ENCODE measurements at regions not wholly inside any gene's neighbourhood (a gene's known extent, or its start where the extent isn't known, plus 50 kb on each side); places are given as distances from the start of the nearest gene placed in this dataset.

DNA sequence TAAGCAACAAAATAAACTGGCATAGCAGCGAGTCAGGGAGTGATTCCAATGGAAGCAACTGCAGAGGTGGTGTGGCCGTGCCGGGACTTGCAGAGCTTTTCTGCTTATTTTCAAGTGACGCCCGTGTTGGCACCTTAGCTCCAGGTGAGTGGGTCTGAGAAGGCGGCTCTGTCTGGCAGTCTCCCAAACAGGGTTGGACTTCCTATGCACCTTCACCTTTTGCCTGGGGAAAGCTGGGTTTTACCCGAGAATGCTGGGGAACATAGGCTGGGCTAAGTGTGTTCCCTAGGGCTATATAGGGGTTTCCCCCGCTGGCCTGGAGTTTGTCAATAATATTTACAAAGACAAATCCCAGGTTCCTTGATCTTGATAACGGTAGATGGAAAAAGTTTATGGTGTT lies 179.9 kb upstream of the TBL1XR1 start (continued):
- TF ChIP-seq, protein P1, sequence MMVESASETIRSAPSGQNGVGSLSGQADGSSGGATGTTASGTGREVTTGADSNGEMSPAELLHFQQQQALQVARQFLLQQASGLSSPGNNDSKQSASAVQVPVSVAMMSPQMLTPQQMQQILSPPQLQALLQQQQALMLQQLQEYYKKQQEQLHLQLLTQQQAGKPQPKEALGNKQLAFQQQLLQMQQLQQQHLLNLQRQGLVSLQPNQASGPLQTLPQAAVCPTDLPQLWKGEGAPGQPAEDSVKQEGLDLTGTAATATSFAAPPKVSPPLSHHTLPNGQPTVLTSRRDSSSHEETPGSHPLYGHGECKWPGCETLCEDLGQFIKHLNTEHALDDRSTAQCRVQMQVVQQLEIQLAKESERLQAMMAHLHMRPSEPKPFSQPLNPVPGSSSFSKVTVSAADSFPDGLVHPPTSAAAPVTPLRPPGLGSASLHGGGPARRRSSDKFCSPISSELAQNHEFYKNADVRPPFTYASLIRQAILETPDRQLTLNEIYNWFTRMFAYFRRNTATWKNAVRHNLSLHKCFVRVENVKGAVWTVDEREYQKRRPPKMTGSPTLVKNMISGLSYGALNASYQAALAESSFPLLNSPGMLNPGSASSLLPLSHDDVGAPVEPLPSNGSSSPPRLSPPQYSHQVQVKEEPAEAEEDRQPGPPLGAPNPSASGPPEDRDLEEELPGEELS (CRISPR knock-in tag; IDR thresholded peaks at IDR 0.05) = no peak
- TF ChIP-seq FOXP1 (CRISPR knock-in tag; IDR thresholded peaks at IDR 0.05; ENCODE audit: borderline replicate concordance) (no peak), GABPB1 (CRISPR knock-in tag; IDR thresholded peaks at IDR 0.05) (no peak), ATF1 (CRISPR knock-in tag; IDR thresholded peaks at IDR 0.05) (no peak)
- TF ChIP-seq, protein P2, sequence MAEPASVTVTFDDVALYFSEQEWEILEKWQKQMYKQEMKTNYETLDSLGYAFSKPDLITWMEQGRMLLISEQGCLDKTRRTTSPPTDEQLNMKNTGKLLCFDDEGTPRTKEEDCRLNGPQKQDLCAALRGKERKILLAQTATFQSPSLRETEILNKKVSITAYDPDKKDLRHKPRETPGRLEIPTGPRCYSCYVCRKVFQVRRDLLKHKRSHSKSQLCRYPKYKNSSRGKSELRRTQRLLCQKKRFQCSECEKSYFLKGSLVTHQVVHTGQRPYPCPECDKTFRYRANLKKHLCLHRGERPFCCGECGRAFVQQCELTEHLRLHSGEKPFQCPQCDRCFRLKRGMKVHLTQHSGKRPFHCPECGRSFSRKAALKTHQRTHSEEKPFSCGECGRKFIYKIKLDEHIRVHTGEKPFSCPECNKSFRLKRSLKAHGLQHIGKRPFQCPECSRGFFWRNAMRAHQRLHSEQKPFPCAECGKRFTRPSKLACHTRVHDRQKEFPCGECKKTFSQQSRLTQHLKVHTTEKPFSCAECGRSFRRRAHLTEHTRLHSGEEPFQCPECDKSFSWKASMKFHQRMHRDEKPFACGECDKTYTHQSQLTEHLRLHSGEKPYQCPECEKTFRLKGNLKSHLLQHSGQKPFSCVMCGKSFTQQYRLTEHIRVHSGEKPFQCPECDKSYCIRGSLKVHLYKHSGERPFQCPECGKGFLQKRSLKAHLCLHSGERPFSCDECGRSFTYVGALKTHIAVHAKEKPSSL (CRISPR knock-in tag; conservative IDR thresholded peaks at IDR 0.05) = no peak
- TF ChIP-seq, protein P3, sequence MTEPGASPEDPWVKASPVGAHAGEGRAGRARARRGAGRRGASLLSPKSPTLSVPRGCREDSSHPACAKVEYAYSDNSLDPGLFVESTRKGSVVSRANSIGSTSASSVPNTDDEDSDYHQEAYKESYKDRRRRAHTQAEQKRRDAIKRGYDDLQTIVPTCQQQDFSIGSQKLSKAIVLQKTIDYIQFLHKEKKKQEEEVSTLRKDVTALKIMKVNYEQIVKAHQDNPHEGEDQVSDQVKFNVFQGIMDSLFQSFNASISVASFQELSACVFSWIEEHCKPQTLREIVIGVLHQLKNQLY (CRISPR knock-in tag; IDR thresholded peaks at IDR 0.05) = no peak

DNA sequence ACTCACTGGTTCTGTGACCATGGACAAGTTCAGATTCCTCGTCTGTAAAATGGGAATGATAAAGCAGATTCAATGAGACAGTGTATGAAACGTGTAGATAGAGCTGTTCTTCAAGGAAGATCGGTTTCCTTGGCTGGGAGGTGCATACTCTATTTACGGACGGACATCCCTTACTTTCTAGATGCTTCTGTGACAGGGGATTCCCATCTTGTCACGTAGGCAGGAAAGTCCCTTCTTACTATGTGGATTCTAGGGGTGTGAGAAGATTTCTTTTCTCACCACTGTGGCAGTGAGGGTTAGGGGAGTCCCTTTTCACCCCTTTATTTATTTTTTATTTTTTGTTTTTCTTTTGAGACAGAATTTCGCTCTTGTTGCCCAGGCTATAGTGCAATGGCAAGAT lies 180.9 kb upstream of the TBL1XR1 start:
- CTCF ChIA-PET = no interaction called here
- H3K4me1 Mint-ChIP-seq = no peaks in the 10 kb centered on the region
- no peak for ATAC-seq

DNA sequence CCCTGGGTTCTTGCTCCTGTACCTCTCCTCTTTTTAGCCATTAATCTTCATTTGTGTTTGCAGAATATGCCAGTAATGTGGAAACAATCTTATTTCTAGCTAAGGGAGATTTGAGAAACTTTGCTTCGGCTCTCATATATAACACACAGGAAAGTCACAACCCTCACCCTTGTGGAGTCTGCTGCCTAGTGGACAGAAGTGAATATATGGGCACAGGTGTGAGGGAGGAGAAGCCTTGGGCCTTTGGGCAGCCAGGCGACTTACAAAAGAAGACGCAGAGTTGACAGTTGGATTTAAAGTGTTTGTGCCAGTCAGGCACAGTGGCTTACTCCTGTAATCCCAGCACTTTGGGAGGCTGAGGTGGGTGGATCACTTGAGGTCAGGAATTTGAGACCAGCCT lies 181.8 kb upstream of the TBL1XR1 start:
- ATAC-seq (peak; percentile 43; the same call in 1 of the 2 replicates), DNase-seq (ENCODE audit: low spot score) (no peak)
- no peak overlapping the region for H3K27ac Mint-ChIP-seq
- POLR2A ChIA-PET = no interaction called here
- peaks cover 3% of the 10 kb centered on the region for H3K36me3 Mint-ChIP-seq
- no peak for TF ChIP-seq CREM (CRISPR knock-in tag; IDR thresholded peaks at IDR 0.05)
- TF ChIP-seq GABPB1 (CRISPR knock-in tag; IDR thresholded peaks at IDR 0.05) = no peak
- TF ChIP-seq, protein P4, sequence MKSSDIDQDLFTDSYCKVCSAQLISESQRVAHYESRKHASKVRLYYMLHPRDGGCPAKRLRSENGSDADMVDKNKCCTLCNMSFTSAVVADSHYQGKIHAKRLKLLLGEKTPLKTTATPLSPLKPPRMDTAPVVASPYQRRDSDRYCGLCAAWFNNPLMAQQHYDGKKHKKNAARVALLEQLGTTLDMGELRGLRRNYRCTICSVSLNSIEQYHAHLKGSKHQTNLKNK (CRISPR knock-in tag; IDR thresholded peaks at IDR 0.05) = no peak
- TF ChIP-seq, protein P5, sequence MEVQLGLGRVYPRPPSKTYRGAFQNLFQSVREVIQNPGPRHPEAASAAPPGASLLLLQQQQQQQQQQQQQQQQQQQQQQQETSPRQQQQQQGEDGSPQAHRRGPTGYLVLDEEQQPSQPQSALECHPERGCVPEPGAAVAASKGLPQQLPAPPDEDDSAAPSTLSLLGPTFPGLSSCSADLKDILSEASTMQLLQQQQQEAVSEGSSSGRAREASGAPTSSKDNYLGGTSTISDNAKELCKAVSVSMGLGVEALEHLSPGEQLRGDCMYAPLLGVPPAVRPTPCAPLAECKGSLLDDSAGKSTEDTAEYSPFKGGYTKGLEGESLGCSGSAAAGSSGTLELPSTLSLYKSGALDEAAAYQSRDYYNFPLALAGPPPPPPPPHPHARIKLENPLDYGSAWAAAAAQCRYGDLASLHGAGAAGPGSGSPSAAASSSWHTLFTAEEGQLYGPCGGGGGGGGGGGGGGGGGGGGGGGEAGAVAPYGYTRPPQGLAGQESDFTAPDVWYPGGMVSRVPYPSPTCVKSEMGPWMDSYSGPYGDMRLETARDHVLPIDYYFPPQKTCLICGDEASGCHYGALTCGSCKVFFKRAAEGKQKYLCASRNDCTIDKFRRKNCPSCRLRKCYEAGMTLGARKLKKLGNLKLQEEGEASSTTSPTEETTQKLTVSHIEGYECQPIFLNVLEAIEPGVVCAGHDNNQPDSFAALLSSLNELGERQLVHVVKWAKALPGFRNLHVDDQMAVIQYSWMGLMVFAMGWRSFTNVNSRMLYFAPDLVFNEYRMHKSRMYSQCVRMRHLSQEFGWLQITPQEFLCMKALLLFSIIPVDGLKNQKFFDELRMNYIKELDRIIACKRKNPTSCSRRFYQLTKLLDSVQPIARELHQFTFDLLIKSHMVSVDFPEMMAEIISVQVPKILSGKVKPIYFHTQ (CRISPR knock-in tag; IDR thresholded peaks at IDR 0.05) = no peak
- TF ChIP-seq MXD4 (CRISPR knock-in tag; IDR thresholded peaks at IDR 0.05; ENCODE audit: borderline replicate concordance) = no peak
- H3K27me3 Mint-ChIP-seq (ENCODE audit: low read depth) = no peaks in the 10 kb centered on the region
- H3K9me3 Mint-ChIP-seq = peaks cover 11% of the 10 kb centered on the region
- no peak overlapping the region for H3K4me3 Mint-ChIP-seq
- CTCF ChIA-PET = no interaction called here
- H3K4me1 Mint-ChIP-seq = no peaks in the 10 kb centered on the region

More for the DNA sequence above, 180.9 kb upstream of the TBL1XR1 start:
- TF ChIP-seq, protein P6, sequence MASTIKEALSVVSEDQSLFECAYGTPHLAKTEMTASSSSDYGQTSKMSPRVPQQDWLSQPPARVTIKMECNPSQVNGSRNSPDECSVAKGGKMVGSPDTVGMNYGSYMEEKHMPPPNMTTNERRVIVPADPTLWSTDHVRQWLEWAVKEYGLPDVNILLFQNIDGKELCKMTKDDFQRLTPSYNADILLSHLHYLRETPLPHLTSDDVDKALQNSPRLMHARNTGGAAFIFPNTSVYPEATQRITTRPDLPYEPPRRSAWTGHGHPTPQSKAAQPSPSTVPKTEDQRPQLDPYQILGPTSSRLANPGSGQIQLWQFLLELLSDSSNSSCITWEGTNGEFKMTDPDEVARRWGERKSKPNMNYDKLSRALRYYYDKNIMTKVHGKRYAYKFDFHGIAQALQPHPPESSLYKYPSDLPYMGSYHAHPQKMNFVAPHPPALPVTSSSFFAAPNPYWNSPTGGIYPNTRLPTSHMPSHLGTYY (CRISPR knock-in tag; IDR thresholded peaks at IDR 0.05) = no peak
- TF ChIP-seq NFE2L1 (CRISPR knock-in tag; IDR thresholded peaks at IDR 0.05) = no peak
- TF ChIP-seq, protein P7, sequence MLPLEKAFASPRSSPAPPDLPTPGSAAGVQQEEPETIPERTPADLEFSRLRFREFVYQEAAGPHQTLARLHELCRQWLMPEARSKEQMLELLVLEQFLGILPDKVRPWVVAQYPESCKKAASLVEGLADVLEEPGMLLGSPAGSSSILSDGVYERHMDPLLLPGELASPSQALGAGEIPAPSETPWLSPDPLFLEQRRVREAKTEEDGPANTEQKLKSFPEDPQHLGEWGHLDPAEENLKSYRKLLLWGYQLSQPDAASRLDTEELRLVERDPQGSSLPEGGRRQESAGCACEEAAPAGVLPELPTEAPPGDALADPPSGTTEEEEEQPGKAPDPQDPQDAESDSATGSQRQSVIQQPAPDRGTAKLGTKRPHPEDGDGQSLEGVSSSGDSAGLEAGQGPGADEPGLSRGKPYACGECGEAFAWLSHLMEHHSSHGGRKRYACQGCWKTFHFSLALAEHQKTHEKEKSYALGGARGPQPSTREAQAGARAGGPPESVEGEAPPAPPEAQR (CRISPR knock-in tag; IDR thresholded peaks at IDR 0.05) = no peak
- TF ChIP-seq NR3C1 (CRISPR knock-in tag; conservative IDR thresholded peaks at IDR 0.05; ENCODE audit: low read depth) = no peak
- TF ChIP-seq CBFB (CRISPR knock-in tag; IDR thresholded peaks at IDR 0.05; ENCODE audit: low read depth) = no peak
- TF ChIP-seq, protein P4 (CRISPR knock-in tag; IDR thresholded peaks at IDR 0.05) = no peak
- no peak for TF ChIP-seq GTF2I (CRISPR knock-in tag; conservative IDR thresholded peaks at IDR 0.05)
- no peak for TF ChIP-seq ZNF232 (CRISPR knock-in tag; IDR thresholded peaks at IDR 0.05)
- no peak for TF ChIP-seq IRF2 (CRISPR knock-in tag; IDR thresholded peaks at IDR 0.05; ENCODE audit: borderline replicate concordance, low read depth)
- H3K9me3 Mint-ChIP-seq = peaks cover 11% of the 10 kb centered on the region
- no peak overlapping the region for H3K27ac Mint-ChIP-seq
- peaks cover 3% of the 10 kb centered on the region for H3K36me3 Mint-ChIP-seq
- no peak for DNase-seq (ENCODE audit: low spot score)
- H3K4me3 Mint-ChIP-seq = no peak overlapping the region
- POLR2A ChIA-PET = interaction anchor here (0.5 kb wide), 1 partner anchor 225 kb away, joined by 4 read pairs; no protein-coding TSS in a partner anchor
- H3K27me3 Mint-ChIP-seq (ENCODE audit: low read depth) = no peaks in the 10 kb centered on the region
